HG03039 (cell line): ENCODE measurements at regions not wholly inside any gene's neighbourhood (a gene's known extent, or its start where the extent isn't known, plus 50 kb on each side); places are given as distances from the start of the nearest gene placed in this dataset.

Source experiments
- ATAC-seq: cut with Tn5 transposase; IDR thresholded peaks from one replicate; pipeline ENCODE4 v1.9.1; 2021; ENCODE audit warnings: mild to moderate bottlenecking, moderate library complexity; ENCODE audit not compliant: unreplicated experiment

GRCh38 chr6:97790926-97791590 is 508.0 kb upstream of the MMS22L start:
- ATAC-seq = no peak

GRCh38 chr6:97805596-97805995 is 522.6 kb upstream of the MMS22L start:
- ATAC-seq = no peak

DNA sequence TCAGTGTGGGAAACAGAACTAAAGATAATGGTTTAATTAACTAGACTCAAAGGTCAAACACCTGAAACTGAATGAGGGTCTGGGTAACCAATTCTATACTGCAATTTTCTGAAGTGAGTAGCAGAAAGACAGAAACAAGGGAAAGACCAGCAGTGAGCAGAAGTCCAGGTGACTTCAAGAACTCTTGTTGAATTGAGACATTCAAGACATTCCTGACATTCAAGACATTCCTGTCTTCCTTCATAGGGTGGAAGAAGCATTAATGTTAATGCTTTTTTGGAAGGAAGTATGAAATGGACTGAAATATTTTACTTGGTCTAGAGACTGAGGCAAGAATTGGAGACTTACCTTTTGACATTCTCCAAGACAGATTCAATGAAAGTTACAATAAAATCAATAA is 529.9 kb upstream of the MMS22L start:
- ATAC-seq = no peak

DNA sequence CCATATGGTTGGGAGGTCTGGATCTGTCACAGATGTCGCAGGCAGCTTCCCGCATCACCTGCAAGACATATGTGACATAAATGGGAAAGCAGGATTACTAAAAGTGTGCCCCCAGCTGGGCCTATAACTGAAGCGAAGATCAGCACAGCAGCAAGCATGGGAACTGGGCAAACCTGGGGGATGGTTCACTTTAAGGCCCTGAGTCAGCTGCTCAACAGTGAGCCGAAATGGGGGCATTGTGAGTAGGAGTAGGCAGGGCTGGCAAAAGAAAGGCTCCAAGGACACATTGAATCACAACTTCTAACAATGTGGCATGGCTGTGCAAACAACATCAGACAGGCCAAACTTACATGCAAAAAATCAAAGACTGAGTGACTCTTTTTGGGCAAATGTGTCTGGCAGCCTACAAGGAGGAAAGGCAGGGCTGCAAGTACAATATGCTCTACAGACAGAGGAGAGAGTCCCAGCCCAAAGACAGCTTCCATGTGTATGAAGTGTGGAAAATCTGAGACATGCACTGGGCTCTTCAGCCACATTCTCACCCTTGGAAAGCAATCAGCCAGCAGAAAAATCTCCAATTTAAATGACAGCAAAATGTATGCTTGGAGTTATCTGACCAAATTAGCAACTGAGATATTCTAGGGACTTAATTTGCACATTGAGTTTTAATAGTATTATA is 531.0 kb upstream of the MMS22L start:
- ATAC-seq = no peak

DNA sequence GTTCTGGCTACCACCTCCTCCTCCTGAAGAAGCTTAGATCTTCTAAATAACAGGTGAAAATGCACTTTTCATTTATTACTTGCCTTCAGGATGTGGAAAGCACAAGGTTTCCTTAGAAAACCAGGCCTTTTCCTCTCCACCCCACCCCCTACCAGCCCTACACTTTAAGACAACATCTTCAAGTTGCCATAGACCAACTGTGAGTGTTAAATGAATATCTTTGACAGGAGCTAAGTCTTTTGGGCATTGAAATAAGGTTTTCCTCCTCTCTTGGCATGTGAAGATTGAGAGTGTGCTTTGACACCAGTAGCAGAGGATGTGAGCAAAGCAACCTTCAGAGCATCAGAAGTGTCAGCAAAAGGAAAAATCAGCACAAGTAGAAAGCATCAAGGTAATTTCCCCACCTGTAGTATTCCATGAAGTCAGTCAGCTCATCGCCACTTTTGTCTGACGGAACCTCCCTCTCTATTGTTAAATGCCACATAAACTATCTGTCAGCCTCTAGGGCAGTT is 532.3 kb upstream of the MMS22L start:
- no peak for ATAC-seq

DNA sequence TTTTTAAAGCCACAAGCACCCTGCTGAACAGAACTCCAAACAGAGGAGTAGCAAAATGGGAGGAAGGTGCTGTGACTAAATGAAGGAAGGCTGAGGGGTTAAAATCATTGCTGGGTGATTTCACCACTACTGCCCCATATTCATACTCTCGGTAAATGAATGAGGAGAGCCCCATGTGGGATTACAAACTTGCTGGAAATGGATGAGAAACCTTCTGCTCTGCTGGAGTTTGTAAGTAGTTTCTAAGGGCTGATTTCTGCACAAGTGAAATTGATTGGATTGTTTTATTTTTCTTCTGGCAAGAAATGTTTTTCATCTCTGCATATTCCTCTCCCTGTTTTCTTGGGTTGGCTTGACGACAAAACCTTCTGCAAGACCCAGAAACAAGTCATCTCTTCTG is 533.5 kb upstream of the MMS22L start:
- no peak for ATAC-seq

GRCh38 chr6:97819710-97820109 is 536.7 kb upstream of the MMS22L start:
- ATAC-seq = no peak

DNA sequence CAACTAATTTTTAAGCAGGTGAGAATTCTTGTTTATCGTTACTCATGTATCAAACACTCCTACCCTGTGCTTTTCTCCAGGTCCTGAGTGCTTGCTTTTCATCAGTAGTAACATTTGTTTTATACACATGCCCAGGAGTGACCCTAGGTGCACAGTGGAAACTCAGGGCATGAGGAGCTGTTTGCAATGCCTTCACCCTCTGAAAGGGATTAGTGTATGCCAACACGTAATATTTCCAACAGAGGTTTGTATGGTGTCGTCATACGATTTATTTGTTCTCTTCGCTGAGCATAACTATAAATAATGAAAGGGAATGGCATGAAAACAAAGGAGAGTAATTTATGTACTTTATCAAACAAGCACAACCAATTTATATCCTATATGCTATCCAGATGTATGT is 537.4 kb upstream of the MMS22L start:
- no peak for ATAC-seq

DNA sequence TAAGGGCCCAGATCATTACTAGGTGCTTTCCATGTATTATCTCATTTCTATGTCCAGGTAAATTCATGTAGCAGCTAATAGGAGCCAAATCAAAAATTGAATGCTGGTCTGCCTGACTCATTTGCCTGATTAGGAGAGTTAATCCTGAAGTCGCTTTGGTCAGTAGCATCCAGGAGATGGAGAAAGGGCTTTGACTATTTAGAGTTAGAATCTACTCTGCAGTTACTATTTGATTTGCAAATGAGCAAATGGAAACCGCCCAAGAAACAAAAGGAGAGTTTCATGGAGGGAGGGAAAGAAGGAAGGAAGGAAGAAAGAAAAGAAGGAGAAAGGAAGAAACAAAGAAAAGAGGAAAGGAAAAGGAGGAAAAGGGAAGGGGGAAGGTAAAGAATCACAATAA is 539.6 kb upstream of the MMS22L start:
- no peak for ATAC-seq

- no peak for ATAC-seq
These were observed 558.7 kb upstream of the MMS22L start for GRCh38 chr6:97841763-97842162.

DNA sequence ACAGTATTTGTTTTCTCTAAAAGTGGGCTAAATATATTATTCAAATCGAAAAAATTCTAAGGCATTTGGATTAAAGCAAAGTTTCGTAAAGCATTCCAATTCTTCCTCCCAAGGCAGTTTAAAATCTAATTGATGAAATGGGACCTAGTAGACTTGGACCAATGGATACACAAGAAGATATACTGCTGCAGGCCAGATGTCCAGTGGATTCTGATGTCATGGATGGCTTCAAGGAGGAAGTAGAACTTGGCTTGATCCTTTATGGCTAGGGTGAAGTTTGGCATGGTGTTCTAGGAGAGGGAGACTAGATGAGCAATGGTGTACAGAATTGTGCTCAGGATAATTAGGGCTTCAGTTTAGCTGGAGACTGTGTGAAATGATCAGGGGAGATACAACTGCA is 559.5 kb upstream of the MMS22L start:
- no peak for ATAC-seq

GRCh38 chr6:97849390-97849789 is 566.4 kb upstream of the MMS22L start:
- no peak for ATAC-seq

DNA sequence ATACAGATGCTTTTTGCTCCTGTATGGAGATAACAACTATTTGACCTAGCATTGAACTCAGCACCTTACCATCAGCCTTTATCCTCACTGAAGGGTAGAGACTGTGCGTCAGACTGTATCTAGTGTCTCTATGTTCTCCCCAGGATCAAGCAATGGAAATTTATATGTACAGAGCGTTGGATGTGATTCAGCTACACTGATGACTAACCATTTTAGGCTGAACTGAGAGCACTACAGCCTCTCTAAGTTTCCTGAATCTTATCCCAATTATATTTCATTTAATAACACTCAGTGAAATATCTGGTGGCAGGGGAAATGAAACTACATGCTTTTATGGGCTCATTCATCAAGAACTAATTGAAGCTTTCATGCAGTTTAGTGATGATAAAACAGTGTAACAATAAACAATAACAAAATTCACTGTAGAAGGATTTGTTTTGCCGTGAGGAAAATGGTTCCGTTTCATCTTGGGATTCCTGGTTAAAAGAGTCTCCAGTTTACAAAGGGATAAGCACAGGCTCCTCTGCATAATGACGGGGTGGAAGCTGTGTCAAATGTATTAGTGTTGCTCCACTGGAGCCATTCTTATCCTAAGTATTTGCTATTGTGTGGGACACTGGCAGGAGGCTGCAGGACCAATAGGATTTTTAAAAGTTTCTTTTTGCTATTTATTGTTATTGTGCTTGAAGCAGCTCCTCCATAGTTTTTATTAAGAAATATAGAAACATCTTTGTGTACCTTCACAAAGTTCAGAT is 567.6 kb upstream of the MMS22L start:
- ATAC-seq = no peak

GRCh38 chr6:97863697-97864096 is 580.7 kb upstream of the MMS22L start:
- ATAC-seq = no peak

- no peak for ATAC-seq
These were observed 581.4 kb upstream of the MMS22L start for GRCh38 chr6:97864366-97864765.

- no peak for ATAC-seq
These were observed 581.8 kb upstream of the MMS22L start for GRCh38 chr6:97864826-97865225.

- no peak for ATAC-seq
These were observed 582.6 kb upstream of the MMS22L start for GRCh38 chr6:97865612-97866011.

GRCh38 chr6:97866616-97867015 is 583.6 kb upstream of the MMS22L start:
- no peak for ATAC-seq

- ATAC-seq = no peak
These were observed 584.2 kb upstream of the MMS22L start for GRCh38 chr6:97867177-97867576.

GRCh38 chr6:97870273-97870672 is 587.3 kb upstream of the MMS22L start:
- ATAC-seq = no peak

- ATAC-seq = no peak
These were observed 593.7 kb upstream of the MMS22L start for GRCh38 chr6:97876711-97877110.

GRCh38 chr6:97882755-97883154 is 599.7 kb upstream of the MMS22L start:
- no peak for ATAC-seq
